ENCODE measurements at regions not wholly inside any gene's neighbourhood (a gene's known extent, or its start where the extent isn't known, plus 50 kb on each side); places are given as distances from the start of the nearest gene placed in this dataset.

GRCh38 chr4:166274136-166274761 is 401.2 kb downstream of the TLL1 start:
- DNase-seq: no peak

- no peak for DNase-seq
Measured at GRCh38 chr4:166274775-166275174, 401.7 kb downstream of the TLL1 start.

DNA sequence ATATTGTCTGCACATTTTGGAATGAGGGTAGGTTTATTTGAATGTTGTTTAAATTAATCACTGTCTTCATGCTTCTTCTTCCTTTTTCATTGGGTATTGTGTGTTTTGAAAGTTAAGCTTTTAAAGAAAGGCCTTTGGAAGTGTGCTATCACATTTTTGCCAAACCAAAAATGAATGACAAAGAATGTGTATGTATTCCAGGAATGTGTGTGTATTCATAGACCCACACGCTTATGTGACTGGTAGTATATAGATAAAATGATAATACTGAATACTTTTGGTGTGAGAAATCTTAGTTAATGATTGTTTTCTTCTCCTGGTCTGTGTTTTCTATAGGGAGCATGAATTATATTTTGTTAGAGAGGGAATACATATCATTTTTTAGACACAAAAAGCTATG is 404.4 kb downstream of the TLL1 start:
- DNase-seq: no peak

- no peak for DNase-seq
Measured at GRCh38 chr4:166277853-166278252, 404.8 kb downstream of the TLL1 start.

- DNase-seq: no peak
Measured at GRCh38 chr4:166279261-166279660, 406.2 kb downstream of the TLL1 start.

GRCh38 chr4:166280642-166281041 is 407.6 kb downstream of the TLL1 start:
- DNase-seq: no peak

GRCh38 chr4:166282081-166282770 is 409.2 kb downstream of the TLL1 start:
- DNase-seq: no peak

DNA sequence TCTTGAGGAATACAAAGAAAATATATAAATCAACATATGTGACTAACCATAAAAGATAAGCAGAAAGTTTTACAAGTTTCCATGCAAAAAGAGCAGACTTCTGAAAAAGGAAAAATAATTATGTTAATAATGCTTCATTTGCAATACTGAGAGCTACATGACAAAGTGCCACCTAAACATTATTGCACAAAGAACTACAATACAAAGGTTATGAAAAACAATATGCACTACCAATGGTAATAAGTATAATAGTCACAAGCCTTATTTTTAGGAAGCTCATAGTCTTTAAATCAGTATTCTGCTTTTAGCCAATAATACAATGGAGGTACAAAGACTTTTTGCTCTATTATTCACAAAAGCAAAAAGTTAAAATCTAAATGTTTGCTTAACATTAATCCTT is 411.2 kb downstream of the TLL1 start:
- DNase-seq: no peak

- no peak for DNase-seq
Measured at GRCh38 chr4:166290426-166290825, 417.4 kb downstream of the TLL1 start.

DNA sequence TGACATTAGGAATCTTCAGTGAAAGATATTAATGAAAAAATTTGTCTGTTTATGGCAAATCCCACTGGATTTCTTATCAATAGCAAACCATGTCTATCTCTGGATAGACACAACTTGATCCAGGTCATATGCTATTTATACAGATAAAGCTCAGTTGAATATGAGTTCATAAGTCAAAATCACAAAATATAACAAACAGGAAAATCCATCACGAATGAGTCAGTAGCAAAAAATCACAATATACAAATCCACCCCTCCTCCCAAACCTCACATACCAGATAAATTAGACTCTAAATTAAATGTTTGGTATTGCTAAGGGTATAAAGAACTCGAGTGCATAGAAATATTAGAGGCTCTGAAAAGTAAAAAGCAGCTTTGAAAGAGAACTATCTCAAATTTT is 420.5 kb downstream of the TLL1 start:
- no peak for DNase-seq

GRCh38 chr4:166301266-166301665 is 428.2 kb downstream of the TLL1 start:
- no peak for DNase-seq

GRCh38 chr4:166308647-166309046 is 435.6 kb downstream of the TLL1 start:
- DNase-seq: no peak

GRCh38 chr4:166309286-166309685 is 436.2 kb downstream of the TLL1 start:
- no peak for DNase-seq

GRCh38 chr4:166311169-166311568 is 438.1 kb downstream of the TLL1 start:
- DNase-seq: no peak

DNA sequence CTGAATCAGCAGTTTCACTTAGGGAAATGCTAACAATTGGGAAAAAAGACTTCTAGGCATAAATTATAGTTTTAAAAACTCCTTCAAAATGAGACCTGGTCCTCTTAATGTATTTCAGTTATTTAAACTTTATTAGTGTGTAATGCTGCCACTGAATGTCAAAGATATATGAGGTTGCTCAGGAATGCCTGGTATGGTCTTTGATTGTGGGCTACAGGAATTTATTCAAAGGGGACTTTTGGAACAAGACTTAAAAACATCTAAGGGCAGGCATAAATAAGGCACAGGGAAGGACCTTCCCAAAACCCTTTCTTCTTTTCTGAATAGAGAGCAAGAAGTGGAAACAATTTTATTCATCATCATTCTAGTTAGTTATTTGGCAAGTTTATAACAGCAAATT is 439.1 kb downstream of the TLL1 start:
- no peak for DNase-seq

GRCh38 chr4:166314902-166315301 is 441.9 kb downstream of the TLL1 start:
- no peak for DNase-seq

DNA sequence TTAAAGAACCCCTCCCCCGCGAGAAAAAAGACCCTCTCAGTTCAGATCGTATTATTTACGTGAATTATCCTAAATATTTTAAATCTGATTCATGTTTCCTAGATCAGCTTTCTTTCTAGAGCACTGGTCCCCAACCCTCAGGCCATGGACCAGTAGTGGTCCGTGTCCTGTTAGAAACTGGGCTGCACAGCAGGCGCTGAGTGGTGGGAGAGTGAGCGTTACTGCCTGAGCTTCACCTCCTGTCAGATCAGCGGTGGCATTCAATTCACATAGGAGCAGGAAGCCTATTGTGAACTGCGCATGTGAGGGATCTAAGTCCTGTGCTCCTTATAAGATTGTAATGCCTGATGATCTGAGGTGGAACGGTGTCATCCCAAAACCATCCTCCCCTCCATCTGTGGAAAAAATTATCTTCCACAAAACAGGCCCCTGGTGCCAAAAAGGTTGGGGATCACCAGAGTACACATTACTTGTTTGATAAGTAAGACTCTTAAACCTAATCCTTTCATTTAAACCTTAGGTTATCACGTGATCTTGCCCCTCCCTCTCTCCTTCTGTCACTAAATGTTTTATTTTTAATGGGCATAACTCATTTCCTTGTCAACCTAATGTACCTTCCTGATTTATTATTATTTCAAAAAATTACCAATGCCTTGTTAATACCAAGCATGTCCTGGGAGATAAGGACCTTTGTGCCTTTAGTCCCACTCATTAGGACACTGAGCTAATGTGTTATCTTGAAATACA is 442.9 kb downstream of the TLL1 start:
- no peak for DNase-seq

DNA sequence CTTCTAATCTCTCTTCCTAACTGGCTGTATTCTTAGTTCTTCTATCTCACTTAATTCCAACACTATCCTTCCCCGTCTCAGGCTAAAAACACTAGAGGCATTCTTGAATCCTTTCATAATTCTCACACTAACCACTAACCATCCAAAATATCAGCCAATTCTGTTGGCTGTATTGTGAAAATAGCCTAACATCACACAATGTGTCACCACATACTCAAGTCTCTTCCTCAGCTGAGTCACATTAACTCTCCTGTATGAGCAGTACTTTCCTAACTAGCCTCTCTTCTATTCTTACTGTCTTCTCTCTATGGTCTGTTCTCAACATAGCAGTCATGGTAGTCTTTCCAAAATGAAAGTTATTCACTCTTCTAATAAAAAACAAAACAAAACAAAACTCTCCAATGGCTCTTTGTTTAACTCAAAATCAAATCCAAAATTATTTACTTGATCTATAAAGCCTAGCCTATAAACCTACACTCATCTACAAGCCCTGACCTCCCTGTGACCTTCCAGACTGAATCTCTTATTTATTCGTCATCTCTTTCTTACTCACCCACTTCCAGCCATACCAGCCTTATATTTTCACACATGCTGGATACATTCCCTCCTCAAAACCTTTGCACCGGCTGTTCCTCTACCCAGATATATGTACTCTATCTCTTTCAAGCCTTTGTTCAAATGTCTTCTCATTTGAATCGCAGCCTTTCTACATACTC is 445.9 kb downstream of the TLL1 start:
- no peak for DNase-seq

DNA sequence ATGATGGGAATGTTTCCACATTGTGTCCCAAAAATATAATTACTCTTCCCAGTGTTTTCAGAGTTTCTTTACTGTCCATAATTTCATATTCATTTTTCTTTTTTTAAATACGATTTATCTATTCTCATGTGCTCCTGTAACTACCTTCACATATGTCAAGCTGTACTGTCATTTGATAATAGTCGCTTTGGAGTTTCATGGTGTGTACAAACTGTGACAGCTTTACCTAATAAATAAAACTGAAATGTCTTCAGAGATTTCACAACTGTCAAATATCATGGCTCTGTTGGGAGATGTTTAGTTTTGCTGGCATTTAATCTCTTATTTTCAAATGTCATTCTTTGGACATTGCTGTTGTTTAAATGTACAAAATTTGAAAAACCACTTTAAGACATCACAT is 450.2 kb downstream of the TLL1 start:
- no peak for DNase-seq

DNA sequence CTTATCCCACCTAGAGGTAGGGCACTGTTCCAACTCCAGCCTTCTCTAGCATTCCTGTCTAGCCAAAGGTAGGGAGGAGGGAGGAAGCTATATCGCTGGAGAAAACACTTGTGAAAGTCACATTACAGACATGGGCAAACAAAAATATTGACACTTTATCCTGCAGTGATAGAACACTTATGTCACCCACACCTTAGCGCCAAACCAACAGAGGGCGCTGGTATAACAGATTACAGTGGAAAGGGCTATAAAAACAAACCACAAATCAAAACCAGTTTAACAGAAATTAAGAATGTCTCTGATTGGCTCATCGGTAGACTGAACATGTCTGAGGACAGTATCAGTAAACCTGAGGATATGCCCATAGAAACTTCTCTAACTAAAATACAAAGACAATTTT is 451.3 kb downstream of the TLL1 start:
- DNase-seq: peak; percentile 46

GRCh38 chr4:166335256-166335938 is 462.4 kb downstream of the TLL1 start:
- no peak for DNase-seq

DNA sequence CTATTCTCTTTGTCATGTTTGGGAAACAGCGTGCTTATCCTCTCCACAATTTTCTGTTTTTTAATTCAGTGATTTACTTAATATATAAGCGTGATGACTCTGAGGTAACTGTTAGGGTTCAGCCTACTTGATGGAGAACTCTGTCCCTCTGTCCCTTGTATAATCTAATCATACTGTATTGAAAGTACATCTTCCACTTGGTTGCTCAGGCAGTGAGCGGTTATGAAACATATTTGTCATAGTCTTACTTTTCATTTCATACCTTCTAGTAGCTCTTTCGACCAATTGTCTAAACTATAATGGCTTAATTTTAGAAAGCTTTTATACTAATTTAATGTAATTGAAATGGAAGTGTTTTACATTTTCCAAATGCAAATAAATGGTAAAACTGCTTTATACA is 469.0 kb downstream of the TLL1 start:
- DNase-seq: no peak

DNA sequence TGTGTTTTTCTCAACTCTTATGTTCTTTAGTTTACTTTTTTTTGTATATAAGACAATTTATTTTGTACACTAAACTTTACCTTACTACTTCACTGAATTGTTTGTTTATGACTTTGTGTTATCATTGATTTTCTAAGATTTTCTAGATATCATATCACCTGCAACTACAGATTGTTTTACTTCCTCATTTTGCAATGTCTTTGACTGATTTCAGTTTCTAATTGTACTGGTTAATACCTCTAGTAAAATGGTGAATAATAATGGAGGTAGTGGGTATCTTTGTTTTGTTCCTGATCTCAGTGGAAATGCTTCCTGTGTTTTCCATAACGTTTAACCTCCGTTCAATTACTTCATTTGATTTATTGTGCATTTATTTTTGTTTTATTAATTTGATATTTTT is 490.2 kb downstream of the TLL1 start:
- DNase-seq: no peak

All from RPMI8226 (cell line).